ENCODE measurements at regions not wholly inside any gene's neighbourhood (a gene's known extent, or its start where the extent isn't known, plus 50 kb on each side); places are given as distances from the start of the nearest gene placed in this dataset.
"Not testable (repeated sequence)": the region's sequence is repeated elsewhere in the genome, so short reads cannot be mapped to it uniquely, and the experiment has no call there.

GRCh38 chr3:181326637-181327223 is 337.2 kb upstream of the DNAJC19 start:
- peak; percentile 62 for DNase-seq

DNA sequence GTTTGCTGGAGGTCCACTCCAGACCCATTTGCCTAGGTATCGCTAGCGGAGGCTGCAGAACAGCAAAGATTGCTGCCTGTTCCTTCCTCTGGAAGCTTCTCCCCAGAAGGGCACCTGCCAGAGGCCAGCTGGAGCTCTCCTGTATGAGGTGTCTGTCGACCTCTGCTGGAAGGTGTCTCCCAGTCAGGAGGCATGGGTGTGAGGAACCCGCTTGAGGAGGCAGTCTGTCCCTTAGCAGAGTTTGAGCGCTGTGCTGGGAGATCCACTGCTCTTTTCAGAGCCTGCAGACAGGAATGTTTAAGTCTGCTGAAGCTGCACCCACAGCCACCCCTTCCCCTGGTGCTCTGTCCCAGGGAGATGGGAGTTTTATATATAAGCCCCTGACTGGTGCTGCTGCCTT is 335.0 kb upstream of the DNAJC19 start:
- DNase-seq: not testable (repeated sequence)

DNA sequence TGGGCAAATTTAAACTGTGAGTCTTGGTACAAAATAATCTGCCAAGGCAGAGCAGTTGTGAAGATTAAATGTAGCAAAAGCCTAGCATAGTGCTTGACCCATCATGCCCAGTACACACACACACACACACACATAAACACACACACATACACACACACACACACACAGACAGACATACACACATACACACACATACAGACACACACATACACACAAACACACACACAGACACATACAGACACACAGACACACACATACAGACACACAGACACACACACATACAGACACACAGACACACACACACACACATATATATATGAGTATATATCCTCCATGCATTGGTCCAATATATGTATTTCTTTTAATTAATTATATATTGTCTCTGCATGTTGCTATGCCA is 328.8 kb upstream of the DNAJC19 start:
- no peak for DNase-seq

GRCh38 chr3:181317508-181317907 is 328.0 kb upstream of the DNAJC19 start:
- no peak for DNase-seq

DNA sequence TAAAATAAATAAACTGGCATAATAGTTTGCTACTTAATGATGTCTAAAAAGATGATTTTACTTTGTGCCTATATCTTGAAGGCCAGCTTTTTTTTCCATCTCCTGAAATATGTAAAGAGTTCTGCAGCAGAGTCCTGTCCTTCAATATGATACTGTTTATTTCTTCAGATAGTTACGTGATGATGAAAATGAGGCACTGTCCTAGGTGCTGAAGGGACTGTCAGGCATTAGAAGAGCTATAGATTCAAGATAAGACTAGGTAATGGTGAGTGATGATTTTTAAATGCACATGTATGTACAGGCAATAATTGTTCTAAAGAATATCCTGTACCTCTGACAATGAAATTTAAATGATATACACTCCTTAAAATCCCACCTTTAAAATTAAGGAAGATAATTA is 326.9 kb upstream of the DNAJC19 start:
- DNase-seq: no peak

DNA sequence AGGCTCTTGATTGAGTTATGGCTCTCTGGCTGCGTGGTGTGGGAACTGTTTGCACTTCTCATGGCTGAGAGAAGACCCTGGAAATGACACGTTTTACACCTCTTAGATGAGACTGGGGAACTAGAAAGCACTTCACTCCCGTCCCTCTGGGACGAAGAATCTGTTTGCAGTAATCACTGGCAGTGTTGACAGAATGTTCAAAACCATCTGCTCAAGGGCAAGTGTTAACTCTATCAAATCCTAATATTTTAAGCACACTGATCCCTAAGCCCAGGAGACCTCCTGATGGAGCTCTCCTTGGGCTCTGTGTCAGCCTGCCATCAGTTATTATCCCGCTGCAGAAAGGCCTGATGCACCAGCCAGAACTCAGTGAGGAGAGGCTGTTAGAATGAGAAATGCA is 323.8 kb upstream of the DNAJC19 start:
- DNase-seq: no peak

DNA sequence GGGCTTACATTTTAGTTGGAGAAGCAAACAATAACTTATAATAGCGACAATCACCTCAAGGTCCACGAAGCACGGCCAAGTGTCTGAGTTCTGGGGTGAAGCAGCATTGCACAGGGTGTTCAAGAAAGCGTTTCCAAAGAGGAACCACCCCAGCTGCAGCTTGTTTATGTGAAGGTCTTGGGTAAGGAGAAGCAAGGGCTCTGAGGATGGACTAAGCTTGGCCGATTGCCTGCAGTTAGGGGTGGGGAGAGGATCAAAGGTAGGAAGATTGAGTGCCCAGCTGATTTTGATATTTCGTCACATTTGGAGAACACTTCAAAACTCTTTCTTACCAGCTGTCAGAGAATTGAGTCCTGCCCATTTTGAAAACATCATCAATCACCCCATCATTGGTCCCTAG is 321.6 kb upstream of the DNAJC19 start:
- DNase-seq: peak; percentile 66

DNA sequence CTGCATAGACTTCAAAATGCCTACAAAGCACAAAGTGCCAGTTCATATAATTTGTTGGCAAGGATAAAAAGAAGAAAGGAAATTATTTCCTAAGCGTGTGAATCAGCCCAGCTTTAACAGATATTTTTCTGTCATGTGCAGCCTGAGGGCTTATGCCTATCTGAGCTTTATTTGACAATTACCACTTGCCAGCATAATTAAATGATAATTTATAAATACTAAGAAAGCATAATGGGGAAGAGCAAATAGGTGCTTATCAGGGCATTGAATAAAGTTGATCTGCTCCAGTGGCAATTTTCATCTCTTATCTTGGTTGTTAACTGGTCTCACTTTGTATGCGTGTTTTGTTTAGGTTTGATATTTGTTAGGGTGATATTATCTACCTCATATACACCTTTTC is 313.4 kb upstream of the DNAJC19 start:
- DNase-seq: peak; percentile 74

DNA sequence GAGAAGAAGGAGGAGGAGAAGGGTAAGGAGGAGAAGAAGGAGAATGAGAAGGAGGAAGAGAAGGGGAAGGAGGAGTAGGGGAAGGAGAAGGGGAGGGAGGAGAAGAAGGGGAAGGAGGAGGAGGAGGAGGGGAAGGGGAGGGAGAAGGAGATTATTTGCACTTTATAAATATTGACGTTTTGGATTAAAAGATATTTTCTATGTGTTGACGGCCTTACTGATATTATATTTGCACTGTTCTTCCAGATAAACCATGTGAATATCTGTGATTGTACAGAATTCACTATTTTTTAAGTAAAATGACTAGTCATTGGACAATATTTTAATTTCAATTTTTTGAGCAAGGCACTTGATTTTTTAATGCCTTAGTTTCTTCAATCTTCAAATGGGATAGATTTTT is 310.5 kb upstream of the DNAJC19 start:
- DNase-seq: no peak

- no peak for DNase-seq
These were observed 308.9 kb upstream of the DNAJC19 start for GRCh38 chr3:181298421-181298820.

DNA sequence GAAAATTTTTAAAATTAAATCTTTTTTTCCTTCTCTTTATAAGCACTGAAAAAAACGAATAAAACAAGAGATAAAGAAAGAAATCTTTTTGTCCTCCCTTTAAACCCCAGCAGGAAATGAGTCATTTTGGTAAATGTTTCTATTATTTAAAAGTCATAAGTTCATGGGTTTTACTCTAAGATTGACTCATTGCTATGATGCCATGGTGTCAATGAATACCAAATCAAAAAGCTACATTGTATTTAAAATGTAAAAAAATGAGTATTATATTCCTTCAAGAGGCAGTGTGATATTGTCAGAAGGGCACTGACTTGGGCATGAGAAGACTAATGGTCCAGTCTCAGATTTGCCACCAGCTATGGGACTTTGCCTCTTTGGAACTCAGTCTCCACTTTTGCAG is 303.4 kb upstream of the DNAJC19 start:
- no peak for DNase-seq

DNA sequence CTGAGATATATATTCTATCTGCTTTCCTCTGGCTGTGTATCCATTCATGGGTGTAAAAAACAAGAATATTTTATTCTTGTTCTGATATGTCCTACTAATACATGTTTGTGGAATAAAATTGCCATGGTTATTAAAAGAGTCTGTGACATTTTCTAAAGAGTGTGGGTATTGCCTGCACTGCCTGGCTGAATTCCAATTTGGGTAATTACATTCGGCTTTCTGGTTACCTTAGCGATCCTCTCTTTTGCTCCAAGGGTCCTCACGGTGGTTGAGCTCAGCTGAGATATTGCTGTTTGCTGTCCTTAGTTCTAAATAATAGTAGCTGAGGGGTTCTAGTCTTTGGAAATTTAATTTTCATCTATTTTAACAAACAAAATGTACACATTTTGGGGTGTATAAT is 301.4 kb upstream of the DNAJC19 start:
- DNase-seq: peak; percentile 84

DNA sequence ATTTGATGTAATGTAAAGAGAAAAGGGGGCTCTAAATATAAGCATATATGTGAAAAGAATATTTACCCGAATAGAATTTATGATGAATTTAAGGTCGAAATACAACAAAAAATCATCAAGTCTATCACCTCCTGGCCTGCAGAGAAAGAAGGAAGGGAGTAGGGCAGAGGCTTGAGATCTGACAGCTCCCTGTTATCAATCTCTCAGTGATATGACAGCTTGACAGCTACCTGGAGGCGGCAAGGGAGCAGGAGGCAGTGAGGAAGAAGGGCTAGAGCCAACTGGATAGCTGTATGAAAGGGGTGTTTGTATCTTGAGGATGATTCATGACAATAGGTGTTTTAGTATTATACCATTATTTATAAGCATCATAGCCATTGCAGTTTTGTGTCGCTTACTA is 299.8 kb upstream of the DNAJC19 start:
- DNase-seq: no peak

DNA sequence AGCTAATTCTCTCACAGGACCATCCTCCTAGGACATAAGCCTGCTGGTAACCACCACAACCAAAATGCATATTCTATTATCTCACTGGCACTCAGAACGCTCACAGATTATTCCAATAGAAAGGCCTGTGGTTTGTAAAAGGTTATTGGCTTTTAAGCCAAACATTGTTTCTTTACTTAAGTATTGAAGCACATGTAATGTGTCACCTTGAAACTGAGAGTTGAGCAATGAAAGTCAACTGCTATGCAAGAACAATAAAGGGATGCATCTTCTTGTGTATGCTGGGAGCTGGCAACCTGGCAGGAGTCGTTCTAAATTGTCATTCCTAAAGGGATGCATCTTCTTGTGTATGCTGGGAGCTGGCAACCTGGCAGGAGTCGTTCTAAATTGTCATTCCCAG is 298.6 kb upstream of the DNAJC19 start:
- DNase-seq: no peak

DNA sequence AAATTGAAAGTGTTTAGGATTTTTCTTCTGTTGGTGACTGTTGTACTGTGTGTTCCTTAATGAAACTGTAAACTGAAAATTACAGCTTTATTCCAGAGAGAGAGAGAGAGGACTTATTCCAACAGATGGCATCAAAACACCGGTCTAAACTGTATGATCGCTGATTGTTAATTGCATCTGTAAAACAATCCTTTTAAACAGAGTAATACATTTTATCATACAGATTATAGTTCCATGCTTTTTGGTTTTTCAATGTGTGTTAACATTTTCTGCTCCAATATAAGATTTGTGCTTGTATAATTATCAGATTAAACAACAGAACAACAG is 289.7 kb upstream of the DNAJC19 start:
- no peak for DNase-seq

- DNase-seq: peak; percentile 53
These were observed 289.1 kb upstream of the DNAJC19 start for GRCh38 chr3:181278468-181279238.

DNA sequence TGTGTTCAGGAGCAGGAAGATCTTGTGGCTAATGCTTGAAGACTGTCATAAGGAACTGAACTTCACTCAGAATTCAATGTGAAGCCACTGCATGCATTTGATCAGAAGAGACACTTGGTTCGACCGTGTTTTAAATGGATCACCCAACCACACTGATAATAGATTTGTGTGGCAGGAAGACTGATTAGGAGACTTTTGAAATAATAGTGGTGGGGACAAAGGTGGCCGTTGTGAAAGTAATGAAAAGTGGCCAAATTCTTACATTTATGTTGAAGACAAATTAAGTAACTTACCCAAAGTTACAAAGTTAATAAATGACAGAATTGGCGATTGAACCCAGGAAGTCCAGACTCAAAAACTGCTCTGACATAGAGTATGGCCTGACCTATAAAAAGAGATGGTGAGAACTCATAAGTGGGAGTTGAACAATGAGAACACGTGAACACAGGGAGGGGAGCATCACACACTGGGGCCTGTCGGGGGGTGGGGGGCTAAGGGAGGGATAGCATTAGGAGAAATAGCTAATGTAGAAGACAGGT is 286.9 kb upstream of the DNAJC19 start:
- DNase-seq: no peak

DNA sequence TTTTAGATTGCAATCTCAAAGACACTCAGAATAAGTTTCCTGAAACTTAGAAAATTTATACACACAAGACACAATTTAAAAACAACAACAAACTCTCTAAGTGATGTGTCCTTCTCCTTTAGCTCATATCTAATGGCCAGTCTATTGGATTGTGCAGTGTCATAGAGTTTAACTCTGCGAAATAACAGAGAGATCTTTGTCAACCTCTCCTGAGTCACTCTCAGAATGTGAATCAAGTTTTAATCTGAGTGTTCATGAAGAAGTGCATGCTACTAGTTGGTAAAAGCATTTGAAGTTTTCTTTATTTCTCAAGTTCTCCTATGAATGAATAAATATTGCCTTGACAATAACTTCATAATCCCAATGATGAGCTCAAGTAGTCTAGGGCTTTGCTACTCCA is 284.5 kb upstream of the DNAJC19 start:
- no peak for DNase-seq

GRCh38 chr3:181267312-181267711 is 277.8 kb upstream of the DNAJC19 start:
- DNase-seq: no peak

GRCh38 chr3:181265750-181266333 is 276.3 kb upstream of the DNAJC19 start:
- no peak for DNase-seq

- no peak for DNase-seq
These were observed 274.9 kb upstream of the DNAJC19 start for GRCh38 chr3:181264486-181264885.

DNA sequence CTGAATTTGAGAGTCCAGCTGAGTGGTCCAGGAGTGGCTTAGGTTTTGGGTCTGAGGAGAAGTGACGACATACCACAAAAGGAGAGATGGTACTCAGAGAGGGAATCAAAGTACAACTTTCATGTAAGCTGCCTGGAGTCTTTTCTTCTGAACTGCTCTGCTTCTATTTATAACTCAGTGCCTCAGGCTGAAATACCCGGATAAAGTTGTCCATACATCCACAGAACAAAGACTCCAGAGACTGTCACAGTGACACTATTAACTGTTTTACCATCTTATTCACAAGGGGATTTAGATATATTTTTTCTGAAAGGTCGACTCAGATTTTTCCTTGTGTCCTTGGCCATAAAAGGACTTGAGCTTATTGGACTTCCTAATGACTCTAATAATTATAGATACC is 264.3 kb upstream of the DNAJC19 start:
- no peak for DNase-seq

DNA sequence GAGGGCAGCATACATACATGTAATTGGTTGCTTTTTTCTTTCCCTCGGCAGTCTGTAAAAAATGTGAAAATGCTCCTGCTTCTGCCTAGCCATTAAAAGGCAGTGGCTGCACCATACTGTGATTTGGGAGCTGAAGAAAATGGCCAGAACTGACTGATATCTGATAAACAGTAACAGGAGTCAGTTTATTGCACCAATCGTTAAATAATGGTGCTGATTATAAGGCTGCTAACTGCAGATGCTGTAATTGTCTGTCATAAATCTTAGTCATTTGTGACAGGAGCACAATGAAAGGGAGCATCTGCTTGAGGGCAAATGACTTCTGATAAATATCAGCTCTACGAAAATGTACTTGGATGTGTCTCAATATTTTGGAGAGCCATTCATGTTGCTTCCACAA is 263.1 kb upstream of the DNAJC19 start:
- DNase-seq: peak; percentile 97

DNA sequence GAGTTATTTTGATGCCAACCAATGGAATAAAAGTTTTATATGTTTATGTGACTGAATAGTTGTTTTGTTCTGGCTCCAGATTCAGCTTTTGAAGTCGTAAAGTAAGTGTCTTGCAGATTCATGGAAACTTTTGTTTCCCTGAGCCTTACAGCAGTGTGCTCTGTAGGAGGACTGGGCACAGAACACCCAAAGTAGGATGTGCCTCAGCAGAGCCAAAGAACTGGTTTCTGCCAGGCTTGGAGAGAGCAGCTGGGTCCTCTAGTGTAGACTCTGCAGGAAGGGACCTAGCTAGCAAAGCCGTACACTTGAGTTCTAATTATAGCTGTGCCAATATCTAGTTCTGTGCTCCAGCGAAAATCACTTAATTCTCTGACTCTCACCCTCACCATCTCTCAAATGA is 261.2 kb upstream of the DNAJC19 start:
- no peak for DNase-seq

GRCh38 chr3:181239441-181239840 is 249.9 kb upstream of the DNAJC19 start:
- DNase-seq: peak; percentile 59

Measured in NCI-H1105 (cell line).